Astrocyte (in vitro differentiated cells and primary cell): ENCODE measurements at regions not wholly inside any gene's neighbourhood (a gene's known extent, or its start where the extent isn't known, plus 50 kb on each side); places are given as distances from the start of the nearest gene placed in this dataset.

Source experiments
- CTCF ChIP-seq: IDR thresholded peaks from 2 replicates; pipeline ENCODE4 v1.5.1; 2011; ENCODE audit warnings: low read depth, mild to moderate bottlenecking, inconsistent platforms, low read length, moderate library complexity; ENCODE audit not compliant: insufficient read depth
- EZH2 ChIP-seq: IDR thresholded peaks from 2 replicates; pipeline ENCODE4 v1.6.1; 2012; ENCODE audit warnings: mild to moderate bottlenecking, low read length, inconsistent platforms; ENCODE audit not compliant: insufficient read depth

GRCh38 chr2:57180042-57180567 lies 866.5 kb upstream of the VRK2 start:
- TF ChIP-seq CTCF, result no peak
- no peak for TF ChIP-seq EZH2
